Activated T-helper 2 cell treated with anti-CD3 and anti-CD28 coated beads, Interferon-gamma antibody, Interleukin-2, Interleukin-4, amounts not matched to agents 10 μg/mL and 5 μg/mL and 100 μg/mL, durations not matched to agents 14 hours and 24 hours and 36 hours (primary cell): ENCODE measurements at regions not wholly inside any gene's neighbourhood (a gene's known extent, or its start where the extent isn't known, plus 50 kb on each side); places are given as distances from the start of the nearest gene placed in this dataset.

ENCODE experiments used
- DNase-seq: peaks from one replicate; pipeline ENCODE4 v3.0.0; 2021; ENCODE audit warnings: low spot score
- H3K27ac Mint-ChIP-seq: one replicate; pipeline ENCODE4 v1.8.0; 2021; ENCODE audit warnings: mixed read lengths
- H3K27me3 Mint-ChIP-seq: one replicate; pipeline ENCODE4 v1.8.0; 2021; ENCODE audit warnings: low read depth, mixed read lengths
- H3K36me3 Mint-ChIP-seq: one replicate; pipeline ENCODE4 v1.8.0; 2021; ENCODE audit warnings: low read depth, mixed read lengths
- H3K4me1 Mint-ChIP-seq: one replicate; pipeline ENCODE4 v1.8.0; 2021; ENCODE audit warnings: low read depth, mixed read lengths
- H3K4me3 Mint-ChIP-seq: one replicate; pipeline ENCODE4 v1.8.0; 2021; ENCODE audit warnings: low read depth, mild to moderate bottlenecking, moderate library complexity, mixed read lengths
- H3K9me3 Mint-ChIP-seq: one replicate; pipeline ENCODE4 v1.8.0; 2021; ENCODE audit warnings: mixed read lengths
- intact Hi-C: fragments of 100-400 bp; cut with micrococcal nuclease; formaldehyde crosslinking; loops from one replicate; pipeline ENCODE4 v1.15.1; 2023

DNA sequence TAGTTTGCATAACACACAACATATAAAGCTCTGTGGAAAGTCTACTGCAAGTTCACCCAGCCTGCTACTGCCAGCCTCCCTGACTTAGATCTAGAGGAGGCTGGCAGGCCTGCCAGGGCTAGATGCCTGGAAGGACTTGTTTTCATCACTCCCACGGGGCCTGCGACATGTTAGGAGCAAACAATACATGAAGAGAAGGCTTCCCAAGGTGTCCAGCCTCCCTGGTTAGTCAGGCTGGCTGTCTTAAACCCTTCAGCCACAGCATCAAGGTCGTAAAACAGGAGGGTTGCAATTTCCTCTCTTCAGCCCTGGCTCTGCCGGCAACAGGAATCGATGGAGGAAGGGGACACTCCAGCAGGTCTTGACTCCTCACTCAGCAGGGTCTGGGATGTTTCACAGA, 104.5 kb downstream of the NGF start:
- no peak for DNase-seq
- H3K27ac Mint-ChIP-seq, result no peak overlapping the region
- H3K36me3 Mint-ChIP-seq, result no peaks in the 10 kb centered on the region
- H3K9me3 Mint-ChIP-seq, result no peaks in the 10 kb centered on the region
- H3K27me3 Mint-ChIP-seq, result no peaks in the 10 kb centered on the region
- no peaks in the 10 kb centered on the region for H3K4me1 Mint-ChIP-seq
- no peak overlapping the region for H3K4me3 Mint-ChIP-seq
- intact Hi-C loops, result no loop called here

DNA sequence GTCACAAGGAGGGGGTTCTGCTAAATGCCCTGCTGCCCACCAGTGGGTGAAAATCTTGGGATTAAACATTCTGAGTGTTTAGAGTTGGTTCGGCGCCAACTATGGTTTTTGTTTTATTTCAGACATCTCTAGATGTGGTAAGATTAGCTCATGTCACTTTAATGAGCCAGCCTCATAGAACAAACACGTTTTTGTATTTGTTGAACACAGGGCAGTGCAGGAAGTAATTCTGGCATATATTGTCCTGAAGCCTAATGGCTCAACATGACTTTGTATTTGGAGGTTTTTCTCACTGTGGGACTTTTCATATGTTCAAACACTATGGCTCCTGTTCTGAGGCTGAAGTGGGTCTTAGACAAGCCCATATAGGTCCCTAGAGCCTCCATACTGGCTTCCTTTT, 107.8 kb downstream of the NGF start:
- intact Hi-C loops, result no loop called here
- no peaks in the 10 kb centered on the region for H3K27me3 Mint-ChIP-seq
- no peaks in the 10 kb centered on the region for H3K36me3 Mint-ChIP-seq
- H3K9me3 Mint-ChIP-seq, result no peaks in the 10 kb centered on the region
- DNase-seq, result no peak
- no peaks in the 10 kb centered on the region for H3K4me1 Mint-ChIP-seq
- H3K4me3 Mint-ChIP-seq, result no peak overlapping the region
- no peak overlapping the region for H3K27ac Mint-ChIP-seq

DNA sequence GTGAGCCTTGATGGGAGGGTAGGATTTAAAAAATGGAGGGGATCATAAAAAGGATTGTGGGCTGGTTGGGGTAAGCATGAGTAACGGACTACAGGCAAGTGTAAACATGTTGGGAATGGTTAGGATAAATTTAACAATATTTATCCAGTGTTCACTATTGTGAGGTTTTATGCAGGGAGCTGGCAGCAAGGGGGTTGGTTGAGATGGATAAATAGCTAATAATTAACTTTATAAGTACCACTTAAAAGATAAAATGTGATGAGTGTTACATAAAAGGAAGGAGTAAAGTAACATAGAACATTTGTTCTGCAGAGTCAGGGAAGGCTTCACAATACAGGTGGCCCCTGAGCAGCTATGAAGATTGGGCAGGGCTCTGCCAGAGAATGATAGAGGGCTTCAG, 109.0 kb downstream of the NGF start:
- no peak for DNase-seq
- H3K27ac Mint-ChIP-seq, result no peak overlapping the region
- no peaks in the 10 kb centered on the region for H3K27me3 Mint-ChIP-seq
- no peak overlapping the region for H3K4me3 Mint-ChIP-seq
- intact Hi-C loops, result no loop called here
- no peaks in the 10 kb centered on the region for H3K9me3 Mint-ChIP-seq
- H3K36me3 Mint-ChIP-seq, result no peaks in the 10 kb centered on the region
- no peaks in the 10 kb centered on the region for H3K4me1 Mint-ChIP-seq

DNA sequence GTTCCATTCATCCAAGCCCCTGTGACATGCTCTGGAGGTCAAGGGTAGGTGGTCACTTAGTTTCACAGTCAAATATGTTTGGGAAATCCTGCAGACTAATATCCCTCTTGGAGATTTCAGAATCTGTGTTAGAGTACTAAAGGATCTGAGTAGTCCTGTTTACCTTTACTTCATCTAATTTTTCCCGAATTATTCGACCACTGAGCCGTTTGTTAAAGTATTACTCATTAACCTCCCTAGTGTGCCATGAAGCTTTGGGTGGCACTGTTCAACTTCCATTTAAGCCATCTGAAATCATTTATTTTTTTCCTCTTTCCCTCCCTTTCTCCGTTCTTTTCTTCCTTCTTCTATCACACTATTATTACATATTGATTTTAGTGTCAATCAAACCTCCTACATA, 109.9 kb downstream of the NGF start:
- no peak overlapping the region for H3K4me3 Mint-ChIP-seq
- H3K4me1 Mint-ChIP-seq, result no peaks in the 10 kb centered on the region
- H3K27ac Mint-ChIP-seq, result no peak overlapping the region
- H3K9me3 Mint-ChIP-seq, result no peaks in the 10 kb centered on the region
- no peak for DNase-seq
- intact Hi-C loops, result no loop called here
- no peaks in the 10 kb centered on the region for H3K27me3 Mint-ChIP-seq
- H3K36me3 Mint-ChIP-seq, result no peaks in the 10 kb centered on the region

DNA sequence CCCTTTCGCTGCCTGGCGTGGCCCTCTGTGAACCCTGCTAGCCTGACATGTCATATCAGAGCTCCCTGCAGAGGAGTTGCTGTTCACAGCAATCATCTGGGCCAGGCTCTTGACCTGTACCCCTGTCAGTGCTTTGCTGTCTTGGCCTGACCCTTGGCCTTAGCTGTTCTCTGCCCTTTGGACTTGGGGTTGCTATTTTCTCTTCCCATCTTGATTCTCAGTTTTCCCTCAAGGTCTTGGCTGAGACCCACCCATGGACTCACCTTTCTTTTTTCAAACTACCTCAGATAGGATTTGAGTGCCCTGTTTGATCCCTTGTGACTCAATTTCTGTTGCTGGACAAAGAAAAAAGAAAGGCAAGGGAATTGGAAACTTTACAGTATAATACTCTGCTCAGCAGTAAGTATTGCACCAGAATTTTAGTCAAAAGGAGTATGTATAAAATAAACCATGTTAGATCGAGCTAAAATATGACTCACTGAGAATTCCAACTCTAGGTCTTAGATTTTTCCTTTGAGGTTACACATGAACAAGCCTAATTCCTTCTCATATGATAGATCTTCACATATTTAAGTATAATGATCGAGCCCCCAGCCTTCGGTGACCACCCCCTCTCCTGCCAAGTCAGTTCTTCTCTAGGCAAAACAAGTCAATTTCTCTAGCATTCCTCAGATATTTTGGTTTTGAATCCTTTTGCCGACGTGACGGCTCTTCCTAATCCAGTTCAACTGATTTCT, 110.5 kb downstream of the NGF start:
- Mint-ChIP-seq H3K27ac (no peak overlapping the region), H3K9me3 (no peaks in the 10 kb centered on the region), H3K27me3 (no peaks in the 10 kb centered on the region), H3K36me3 (no peaks in the 10 kb centered on the region), H3K4me3 (no peak overlapping the region), H3K4me1 (no peaks in the 10 kb centered on the region)
- intact Hi-C loops, result no loop called here
- DNase-seq, result no peak

DNA sequence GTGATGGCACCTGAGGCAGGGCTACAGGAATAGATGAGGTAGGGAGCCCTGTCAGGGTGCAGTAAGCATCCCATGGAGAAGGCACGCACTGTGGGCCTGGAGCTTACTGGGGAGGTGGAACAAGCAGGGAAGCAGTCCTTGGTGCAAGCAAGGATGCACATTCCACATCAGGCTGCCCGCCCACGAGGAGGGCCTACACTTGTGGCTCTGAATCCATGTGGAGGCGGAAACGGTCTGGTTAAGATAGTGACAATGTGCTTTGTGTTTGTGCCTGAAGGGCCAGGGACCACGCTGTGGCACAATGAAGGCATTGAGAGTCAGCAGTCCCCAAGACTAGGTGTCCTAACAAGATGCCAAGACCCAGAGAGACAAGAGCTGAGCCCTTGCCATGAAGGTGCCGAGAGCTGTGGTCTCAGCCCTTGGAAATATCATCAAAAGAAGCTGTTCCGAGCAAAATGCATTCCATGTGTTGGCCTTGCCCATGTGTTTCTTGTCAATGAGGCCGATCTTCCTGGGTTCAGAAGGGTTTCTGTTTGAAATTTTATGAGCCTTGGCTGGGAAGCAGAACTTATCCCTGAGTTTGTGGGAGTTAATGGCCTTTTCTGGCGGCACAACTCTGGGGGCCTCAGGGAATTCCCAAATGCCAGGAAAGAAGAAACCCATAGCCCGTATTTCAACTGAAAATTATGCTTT, 111.9 kb downstream of the NGF start:
- H3K4me1 Mint-ChIP-seq, result no peaks in the 10 kb centered on the region
- H3K9me3 Mint-ChIP-seq, result no peaks in the 10 kb centered on the region
- no peaks in the 10 kb centered on the region for H3K36me3 Mint-ChIP-seq
- DNase-seq, result no peak
- no peak overlapping the region for H3K27ac Mint-ChIP-seq
- intact Hi-C loops, result no loop called here
- H3K27me3 Mint-ChIP-seq, result no peaks in the 10 kb centered on the region
- no peak overlapping the region for H3K4me3 Mint-ChIP-seq

DNA sequence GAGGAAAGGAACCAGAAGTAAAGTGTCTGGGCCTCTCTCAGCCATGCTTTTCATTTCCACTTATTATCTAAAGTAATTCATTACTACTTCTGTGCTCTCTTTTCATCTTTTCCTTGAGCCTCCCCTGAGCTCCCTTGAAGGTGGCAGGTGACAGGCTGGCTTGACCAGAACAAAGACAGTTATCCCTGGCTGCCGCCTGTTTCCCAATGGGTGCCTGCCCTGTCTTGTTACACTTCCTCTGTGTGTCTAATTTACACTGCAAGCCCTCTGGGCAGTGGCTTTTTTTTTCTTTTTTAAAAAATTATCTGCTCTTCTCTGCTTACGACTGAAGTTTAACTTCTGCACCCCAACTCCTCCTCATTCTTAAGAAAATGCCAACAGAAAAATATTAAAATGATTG, 113.4 kb downstream of the NGF start:
- no peaks in the 10 kb centered on the region for H3K36me3 Mint-ChIP-seq
- intact Hi-C loops, result no loop called here

DNA sequence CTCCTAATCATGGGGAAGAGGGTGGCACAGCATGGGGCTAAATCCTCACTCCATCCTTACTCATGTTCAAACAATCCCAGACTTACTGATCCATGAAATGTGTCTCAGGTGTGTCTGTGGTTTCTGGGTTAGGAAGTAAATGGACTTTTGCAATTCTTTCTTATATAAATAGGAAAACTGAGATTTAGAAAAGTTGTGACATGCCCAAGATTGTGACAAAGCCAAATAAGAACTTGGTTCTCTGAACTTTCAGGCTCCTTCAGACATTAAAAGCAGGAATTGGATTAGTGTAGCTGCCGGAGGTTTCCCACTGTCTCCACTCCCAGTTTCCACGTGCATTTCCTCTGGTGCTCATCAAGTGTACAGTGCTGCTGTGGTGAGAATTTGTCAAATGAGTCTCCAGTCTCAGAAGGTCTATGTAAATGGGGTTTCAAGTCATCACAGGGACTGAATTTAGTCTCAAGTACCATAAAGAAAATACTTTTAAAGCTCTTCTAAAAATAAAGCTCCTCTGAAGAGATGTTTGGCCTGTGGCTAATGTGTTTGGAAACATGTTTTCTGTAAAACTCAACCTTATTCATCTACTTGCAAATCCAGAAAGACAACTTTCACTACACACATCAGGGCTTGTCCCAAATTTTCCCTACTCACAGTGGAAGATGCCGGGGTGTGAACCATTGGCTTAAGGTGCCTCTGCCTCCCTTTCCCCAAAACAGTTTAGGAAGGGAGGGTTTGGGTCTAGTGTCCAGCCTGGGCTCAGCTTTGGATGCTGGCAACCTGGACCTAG, 115.2 kb downstream of the NGF start:
- no peaks in the 10 kb centered on the region for H3K4me1 Mint-ChIP-seq
- peaks cover 2% of the 10 kb centered on the region for H3K27me3 Mint-ChIP-seq
- no peaks in the 10 kb centered on the region for H3K9me3 Mint-ChIP-seq
- intact Hi-C loops, result no loop called here
- no peak overlapping the region for H3K27ac Mint-ChIP-seq
- no peak for DNase-seq
- H3K36me3 Mint-ChIP-seq, result no peaks in the 10 kb centered on the region
- H3K4me3 Mint-ChIP-seq, result no peak overlapping the region

More for the DNA sequence above, 113.4 kb downstream of the NGF start:
- no peak overlapping the region for H3K27ac Mint-ChIP-seq
- H3K4me1 Mint-ChIP-seq, result no peaks in the 10 kb centered on the region
- DNase-seq, result no peak
- no peaks in the 10 kb centered on the region for H3K27me3 Mint-ChIP-seq
- no peak overlapping the region for H3K4me3 Mint-ChIP-seq
- no peaks in the 10 kb centered on the region for H3K9me3 Mint-ChIP-seq

DNA sequence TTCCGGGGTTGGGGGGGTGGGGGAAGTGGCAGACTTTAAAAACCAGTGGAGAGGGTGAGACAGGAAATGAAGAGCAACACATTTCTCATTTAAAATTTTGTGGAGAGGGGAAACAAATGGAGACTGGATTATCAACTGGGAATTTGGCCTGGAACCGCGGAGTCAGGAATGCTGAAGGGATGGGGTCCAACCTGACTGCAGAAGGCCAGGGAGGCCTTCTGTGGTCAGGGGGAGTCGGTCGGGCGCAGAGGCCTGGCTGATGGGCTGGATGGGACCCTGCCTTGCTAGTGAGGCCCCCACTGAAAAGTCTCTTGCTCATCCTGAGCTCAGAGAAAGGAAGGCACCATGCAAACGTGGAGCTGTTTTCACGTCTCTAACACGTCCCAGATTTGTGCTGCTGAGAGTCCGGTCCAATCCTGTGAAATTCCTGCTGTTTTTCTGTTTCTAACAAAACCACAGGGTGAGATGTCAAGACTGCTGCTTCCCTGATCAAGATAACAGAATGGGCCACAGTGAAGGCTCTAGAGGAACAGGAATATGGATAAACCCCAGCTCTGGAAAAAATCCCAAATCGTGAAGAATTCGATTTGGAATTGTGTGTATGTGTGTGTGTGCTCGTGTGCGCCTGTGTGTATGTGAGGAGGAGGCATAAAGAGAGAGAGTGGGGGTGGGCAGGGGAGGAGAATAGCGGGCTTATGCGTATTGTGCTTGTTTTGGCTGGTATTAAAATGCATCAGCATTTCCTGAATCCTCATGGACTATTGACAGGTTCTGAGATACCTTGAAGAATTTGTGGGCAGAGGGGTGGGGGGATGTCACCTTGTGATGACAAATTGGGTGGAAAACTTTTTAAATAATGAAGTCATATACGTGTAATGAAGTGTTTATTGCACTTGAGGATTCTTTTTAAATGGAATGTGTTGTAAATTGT, 117.4 kb downstream of the NGF start:
- Mint-ChIP-seq H3K36me3 (no peaks in the 10 kb centered on the region), H3K4me3 (no peak overlapping the region), H3K4me1 (no peaks in the 10 kb centered on the region), H3K27ac (no peak overlapping the region), H3K9me3 (no peaks in the 10 kb centered on the region), H3K27me3 (peaks cover 2% of the 10 kb centered on the region)
- intact Hi-C loops, result no loop called here
- no peak for DNase-seq

DNA sequence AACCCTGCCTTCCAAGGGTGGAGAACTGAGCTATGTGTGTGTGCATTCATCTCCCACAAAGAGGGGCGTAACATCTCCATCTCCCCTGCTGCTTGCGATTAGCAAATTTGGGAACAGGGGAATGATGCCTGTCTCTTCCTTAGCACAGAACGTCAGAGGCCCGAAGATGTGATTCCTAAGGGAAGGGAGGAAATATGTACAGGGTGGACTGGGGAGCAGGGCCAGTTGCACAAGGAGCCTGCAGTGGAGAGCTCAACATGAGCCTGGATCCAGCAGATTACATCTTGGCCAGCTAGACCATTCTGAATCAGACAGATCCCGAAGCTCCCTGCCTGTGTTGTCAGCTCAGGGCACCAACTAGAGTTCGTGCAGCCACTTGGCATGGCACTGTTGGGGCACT, 118.1 kb downstream of the NGF start:
- no peaks in the 10 kb centered on the region for H3K4me1 Mint-ChIP-seq
- H3K27ac Mint-ChIP-seq, result no peak overlapping the region
- H3K9me3 Mint-ChIP-seq, result no peaks in the 10 kb centered on the region
- peaks cover 2% of the 10 kb centered on the region for H3K27me3 Mint-ChIP-seq
- H3K36me3 Mint-ChIP-seq, result no peaks in the 10 kb centered on the region
- H3K4me3 Mint-ChIP-seq, result no peak overlapping the region
- intact Hi-C loops, result no loop called here
- no peak for DNase-seq

DNA sequence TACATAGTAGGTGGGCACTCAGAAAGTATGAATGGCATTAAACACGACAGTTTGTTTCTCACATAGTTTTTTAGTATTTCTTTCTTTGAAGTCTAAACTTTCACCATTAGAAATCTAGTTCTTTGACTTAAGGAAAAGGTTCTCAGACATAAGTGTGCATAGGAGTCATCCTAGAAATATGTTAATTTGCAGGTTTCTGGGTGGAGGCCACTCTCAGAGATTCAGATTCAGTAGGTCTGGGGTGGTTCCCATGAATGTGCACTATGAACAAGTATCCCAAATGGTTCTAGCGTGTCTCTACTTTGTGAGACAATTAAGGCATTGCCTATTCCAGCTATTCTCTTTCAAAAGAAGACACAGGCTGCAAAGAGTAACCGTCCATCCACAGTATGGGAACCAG, 119.3 kb downstream of the NGF start:
- H3K36me3 Mint-ChIP-seq, result no peaks in the 10 kb centered on the region
- H3K9me3 Mint-ChIP-seq, result no peaks in the 10 kb centered on the region
- intact Hi-C loops, result no loop called here
- no peaks in the 10 kb centered on the region for H3K4me1 Mint-ChIP-seq
- H3K27me3 Mint-ChIP-seq, result peaks cover 4% of the 10 kb centered on the region
- H3K27ac Mint-ChIP-seq, result no peak overlapping the region
- no peak overlapping the region for H3K4me3 Mint-ChIP-seq
- DNase-seq, result no peak

DNA sequence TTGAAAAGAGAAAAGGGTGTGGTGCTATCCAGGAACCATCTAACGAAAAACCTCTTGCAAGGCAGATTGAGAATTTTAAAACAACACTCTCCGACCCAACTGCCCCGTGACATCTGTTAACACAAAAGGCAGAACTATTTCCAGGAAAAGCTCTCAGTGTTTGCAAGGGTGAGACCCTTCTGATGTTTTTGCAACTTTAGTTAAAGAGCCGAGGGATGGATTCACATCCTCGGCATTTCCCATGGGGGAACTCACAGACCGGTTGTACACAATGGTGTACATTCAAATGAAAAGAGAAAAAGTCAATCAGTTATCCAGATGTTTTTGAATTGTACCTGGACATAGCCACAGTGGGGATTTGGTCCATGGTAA, 120.0 kb downstream of the NGF start:
- intact Hi-C loops, result no loop called here
- Mint-ChIP-seq H3K4me3 (no peak overlapping the region), H3K4me1 (no peaks in the 10 kb centered on the region), H3K27me3 (peaks cover 4% of the 10 kb centered on the region), H3K9me3 (no peaks in the 10 kb centered on the region), H3K27ac (no peak overlapping the region), H3K36me3 (no peaks in the 10 kb centered on the region)
- DNase-seq, result no peak
